RWPE2 (cell line): ENCODE measurements at regions not wholly inside any gene's neighbourhood (a gene's known extent, or its start where the extent isn't known, plus 50 kb on each side); places are given as distances from the start of the nearest gene placed in this dataset.

Source experiments
- ATAC-seq: fragments of 200-7000 bp; cut with Tn5 transposase; 3 replicates; pipeline ENCODE4 v1.9.1; 2021; ENCODE audit warnings: low read depth
- DNase-seq: peaks from one replicate; pipeline ENCODE4 v3.0.0-alpha.2; 2020; ENCODE audit warnings: low spot score
- H3K27ac ChIP-seq: fragments of 450-650 bp; 2 replicates; pipeline ENCODE4 v1.5.1; 2017; ENCODE audit warnings: mild to moderate bottlenecking; ENCODE audit not compliant: poor library complexity, severe bottlenecking
- H3K27me3 ChIP-seq: fragments of 250-450 bp; sonication (Bioruptor Pico); 2 replicates; pipeline ENCODE4 v1.5.1; 2021; ENCODE audit warnings: mild to moderate bottlenecking, moderate library complexity; ENCODE audit not compliant: insufficient read depth, poor library complexity, severe bottlenecking
- H3K36me3 ChIP-seq: fragments of 250-450 bp; sonication (Bioruptor Pico); 2 replicates; pipeline ENCODE4 v1.5.1; 2020; ENCODE audit warnings: low read depth, mild to moderate bottlenecking, moderate library complexity
- H3K4me1 ChIP-seq: fragments of 250-450 bp; sonication (Bioruptor Pico); 2 replicates; pipeline ENCODE4 v1.5.1; 2021; ENCODE audit warnings: mild to moderate bottlenecking, moderate library complexity; ENCODE audit not compliant: insufficient read depth, poor library complexity, severe bottlenecking
- H3K4me3 ChIP-seq: fragments of 250-450 bp; sonication (Bioruptor Pico); 2 replicates; pipeline ENCODE4 v1.5.1; 2021; ENCODE audit warnings: mild to moderate bottlenecking, moderate library complexity; ENCODE audit not compliant: severe bottlenecking
- H3K9me3 ChIP-seq: fragments of 250-450 bp; sonication (Bioruptor Pico); 2 replicates; pipeline ENCODE4 v1.5.1; 2021; ENCODE audit warnings: mild to moderate bottlenecking, moderate library complexity; ENCODE audit not compliant: severe bottlenecking
- TF ChIP-seq, protein P1 (sequence below): fragments of 450-650 bp; IDR thresholded peaks from one replicate; pipeline ENCODE4 v1.5.1; 2017; ENCODE audit warnings: mild to moderate bottlenecking, moderate library complexity; ENCODE audit not compliant: poor library complexity, severe bottlenecking

DNA sequence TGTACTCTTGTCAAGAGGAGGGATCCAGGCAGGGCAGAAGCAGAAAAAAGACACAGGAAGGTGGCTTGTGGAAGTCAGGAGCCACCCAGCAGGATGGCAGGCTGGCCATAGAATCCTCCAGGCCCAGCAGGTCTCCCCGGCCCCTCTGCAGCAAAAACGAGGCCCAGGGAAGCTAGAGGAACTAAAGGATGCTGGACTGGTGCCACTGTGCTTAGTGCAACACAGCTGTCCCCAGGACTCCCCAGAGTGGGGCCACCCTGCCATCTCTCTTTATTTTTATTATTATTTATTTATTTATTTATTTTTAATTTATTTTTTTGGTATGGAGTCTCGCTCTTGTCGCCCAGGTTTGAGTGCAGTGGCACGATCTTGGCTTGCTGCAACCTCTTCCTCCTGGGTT lies 54.1 kb downstream of the PITPNM2 start:
- Histone ChIP-seq H3K27me3 (no peaks in the 10 kb centered on the region), H3K4me1 (peaks cover 15% of the 10 kb centered on the region), H3K4me3 (no peak overlapping the region), H3K36me3 (no peaks in the 10 kb centered on the region), H3K27ac (no peak overlapping the region), H3K9me3 (no peaks in the 10 kb centered on the region)
- TF ChIP-seq, protein P1, sequence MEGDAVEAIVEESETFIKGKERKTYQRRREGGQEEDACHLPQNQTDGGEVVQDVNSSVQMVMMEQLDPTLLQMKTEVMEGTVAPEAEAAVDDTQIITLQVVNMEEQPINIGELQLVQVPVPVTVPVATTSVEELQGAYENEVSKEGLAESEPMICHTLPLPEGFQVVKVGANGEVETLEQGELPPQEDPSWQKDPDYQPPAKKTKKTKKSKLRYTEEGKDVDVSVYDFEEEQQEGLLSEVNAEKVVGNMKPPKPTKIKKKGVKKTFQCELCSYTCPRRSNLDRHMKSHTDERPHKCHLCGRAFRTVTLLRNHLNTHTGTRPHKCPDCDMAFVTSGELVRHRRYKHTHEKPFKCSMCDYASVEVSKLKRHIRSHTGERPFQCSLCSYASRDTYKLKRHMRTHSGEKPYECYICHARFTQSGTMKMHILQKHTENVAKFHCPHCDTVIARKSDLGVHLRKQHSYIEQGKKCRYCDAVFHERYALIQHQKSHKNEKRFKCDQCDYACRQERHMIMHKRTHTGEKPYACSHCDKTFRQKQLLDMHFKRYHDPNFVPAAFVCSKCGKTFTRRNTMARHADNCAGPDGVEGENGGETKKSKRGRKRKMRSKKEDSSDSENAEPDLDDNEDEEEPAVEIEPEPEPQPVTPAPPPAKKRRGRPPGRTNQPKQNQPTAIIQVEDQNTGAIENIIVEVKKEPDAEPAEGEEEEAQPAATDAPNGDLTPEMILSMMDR: no peak
- no peak for ATAC-seq
- DNase-seq: no peak

DNA sequence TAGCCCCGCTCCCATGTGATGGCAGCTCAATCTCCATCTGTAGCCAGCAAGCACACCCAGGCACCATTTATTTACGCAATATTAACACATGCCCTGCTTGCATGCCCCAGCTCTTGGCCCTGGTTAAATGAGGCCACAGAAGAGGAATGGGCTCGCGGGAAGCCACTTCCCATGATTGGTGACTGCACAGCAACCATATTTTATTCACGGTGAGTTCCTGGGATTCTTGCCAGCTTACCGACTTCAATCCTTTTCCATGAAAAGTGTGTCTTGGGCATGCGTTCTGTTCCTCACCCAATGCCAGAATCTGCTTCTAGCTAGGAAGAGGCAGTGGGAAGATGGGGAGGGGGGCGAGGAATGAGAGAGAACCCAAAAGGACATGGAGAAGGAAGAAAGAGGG lies 54.7 kb downstream of the PITPNM2 start:
- H3K27ac ChIP-seq: no peak overlapping the region
- H3K4me3 ChIP-seq: no peak overlapping the region
- ATAC-seq (no peak), DNase-seq (no peak)
- H3K9me3 ChIP-seq: no peaks in the 10 kb centered on the region
- TF ChIP-seq, protein P1: no peak
- H3K27me3 ChIP-seq: no peaks in the 10 kb centered on the region
- peaks cover 15% of the 10 kb centered on the region for H3K4me1 ChIP-seq
- H3K36me3 ChIP-seq: no peaks in the 10 kb centered on the region

DNA sequence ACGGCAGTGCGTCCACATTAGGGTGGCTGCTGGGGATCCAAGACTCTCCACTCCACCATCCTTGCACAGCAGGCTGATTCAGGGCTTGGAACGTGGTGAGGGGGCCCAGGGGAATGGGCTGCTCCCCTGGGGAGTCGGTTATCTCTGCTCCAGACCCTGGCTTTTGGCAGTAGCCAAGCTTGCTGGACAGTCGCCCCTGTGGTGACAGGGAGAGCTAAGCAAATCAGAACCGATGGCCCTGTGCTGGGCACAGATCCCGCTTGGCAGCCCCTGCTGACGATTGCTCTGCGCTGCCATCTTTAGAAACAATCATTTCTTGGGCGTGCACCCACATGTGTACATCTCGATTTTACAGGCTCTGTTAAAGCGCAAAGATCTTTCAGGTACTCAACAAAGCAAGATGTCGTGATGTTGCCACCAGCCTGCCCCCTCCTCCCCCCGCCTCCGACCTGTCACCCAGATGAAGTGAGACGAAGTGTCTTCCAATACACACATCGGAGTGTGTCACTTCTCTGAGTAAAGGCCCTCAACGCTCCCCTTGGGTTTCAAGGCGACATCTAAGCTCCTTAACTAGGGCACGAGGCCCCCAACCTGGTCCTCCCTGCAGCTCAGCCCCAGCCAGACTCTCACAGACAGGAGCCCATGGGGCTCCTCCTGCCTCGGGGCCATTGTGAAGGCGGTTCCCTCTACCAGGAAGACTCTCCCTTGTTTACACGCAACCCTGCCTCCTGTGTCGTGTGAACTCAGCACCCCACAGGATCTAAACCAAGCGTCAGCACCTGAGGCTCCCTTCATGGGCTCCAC lies 55.6 kb downstream of the PITPNM2 start:
- no peak; the same call in 2 of the 3 replicates for ATAC-seq

DNA sequence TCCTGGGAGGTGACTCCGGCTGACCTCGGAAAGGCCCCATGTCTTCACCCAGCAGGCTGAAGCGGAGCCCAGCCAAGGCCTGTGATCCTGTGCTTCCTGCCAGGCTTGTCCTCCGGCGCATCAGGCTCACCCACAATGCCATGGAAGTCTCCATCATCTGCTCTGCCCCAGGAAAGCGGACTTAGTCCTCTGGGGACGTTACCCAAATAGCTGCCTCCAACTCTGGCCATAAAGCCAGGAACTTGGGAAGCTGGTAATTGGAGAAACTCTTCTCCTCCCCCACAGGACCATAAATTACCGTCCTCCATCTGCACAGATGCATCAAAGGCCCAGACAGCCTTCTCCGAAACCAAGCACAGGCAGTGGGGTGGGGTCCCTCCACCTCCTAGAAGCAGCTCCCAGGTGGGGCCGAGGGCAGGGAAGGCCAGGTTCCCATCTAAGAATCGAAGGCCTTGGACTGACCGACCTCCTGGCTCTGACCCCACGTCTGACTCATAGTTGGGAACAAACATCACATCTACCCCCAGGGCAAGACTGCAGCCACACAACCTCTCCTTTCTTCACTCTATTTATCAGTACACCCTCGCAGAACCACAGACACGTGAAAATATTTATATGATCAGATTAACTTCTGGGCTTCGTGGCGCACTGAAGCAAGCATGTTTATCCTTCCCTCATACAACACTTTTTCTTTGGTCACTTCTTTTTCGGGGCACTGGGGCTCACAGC lies 56.4 kb downstream of the PITPNM2 start:
- Histone ChIP-seq H3K4me1 (peaks cover 25% of the 10 kb centered on the region), H3K27ac (no peak overlapping the region)
- no peak for DNase-seq

More for the DNA sequence above, 55.6 kb downstream of the PITPNM2 start:
- Histone ChIP-seq H3K36me3 (no peaks in the 10 kb centered on the region), H3K27ac (no peak overlapping the region), H3K9me3 (no peaks in the 10 kb centered on the region), H3K4me3 (no peak overlapping the region), H3K4me1 (peaks cover 18% of the 10 kb centered on the region), H3K27me3 (no peaks in the 10 kb centered on the region)
- DNase-seq: no peak
- TF ChIP-seq, protein P1: no peak

More for the DNA sequence above, 56.4 kb downstream of the PITPNM2 start:
- Histone ChIP-seq H3K9me3 (no peaks in the 10 kb centered on the region), H3K27me3 (no peaks in the 10 kb centered on the region), H3K36me3 (no peaks in the 10 kb centered on the region), H3K4me3 (no peak overlapping the region)
- ATAC-seq: peak; percentile 62; the same call in 2 of the 3 replicates
- TF ChIP-seq, protein P1: no peak
